ENCODE measurements at regions not wholly inside any gene's neighbourhood (a gene's known extent, or its start where the extent isn't known, plus 50 kb on each side); places are given as distances from the start of the nearest gene placed in this dataset.

- in situ Hi-C loops (cut with HindIII; ENCODE audit: low sequenced_read_pairs), result no loop called here
Measured at GRCh38 chr7:45343746-45344145, 186.2 kb downstream of the RAMP3 start.

GRCh38 chr7:45347804-45348203, 190.2 kb downstream of the RAMP3 start:
- in situ Hi-C loops (cut with HindIII; ENCODE audit: low sequenced_read_pairs), result no loop called here

- in situ Hi-C loops (cut with HindIII; ENCODE audit: low sequenced_read_pairs), result no loop called here
Measured at GRCh38 chr7:45349090-45349489, 191.5 kb downstream of the RAMP3 start.

- in situ Hi-C loops (cut with HindIII; ENCODE audit: low sequenced_read_pairs), result no loop called here
Measured at GRCh38 chr7:45350896-45351295, 193.3 kb downstream of the RAMP3 start.

- in situ Hi-C loops (cut with HindIII; ENCODE audit: low sequenced_read_pairs), result no loop called here
Measured at GRCh38 chr7:45358287-45358686, 200.7 kb downstream of the RAMP3 start.

- in situ Hi-C loops (cut with HindIII; ENCODE audit: low sequenced_read_pairs), result no loop called here
Measured at GRCh38 chr7:45359250-45359649, 201.7 kb downstream of the RAMP3 start.

GRCh38 chr7:45359776-45360175, 202.2 kb downstream of the RAMP3 start:
- in situ Hi-C loops (cut with HindIII; ENCODE audit: low sequenced_read_pairs), result loop anchor here (5.0 kb wide), 1 partner anchor 102 kb away; no protein-coding TSS in a partner anchor

- in situ Hi-C loops (cut with HindIII; ENCODE audit: low sequenced_read_pairs), result loop anchor here (5.0 kb wide), 1 partner anchor 106 kb away; no protein-coding TSS in a partner anchor
Measured at GRCh38 chr7:45363669-45364068, 206.1 kb downstream of the RAMP3 start.

- in situ Hi-C loops (cut with HindIII; ENCODE audit: low sequenced_read_pairs), result no loop called here
Measured at GRCh38 chr7:45365341-45365740, 207.8 kb downstream of the RAMP3 start.

- in situ Hi-C loops (cut with HindIII; ENCODE audit: low sequenced_read_pairs), result no loop called here
Measured at GRCh38 chr7:45366475-45366874, 207.7 kb upstream of the ADCY1 start.

GRCh38 chr7:45367026-45367425, 207.1 kb upstream of the ADCY1 start:
- in situ Hi-C loops (cut with HindIII; ENCODE audit: low sequenced_read_pairs), result no loop called here

GRCh38 chr7:45368129-45368807, 205.9 kb upstream of the ADCY1 start:
- in situ Hi-C loops (cut with HindIII; ENCODE audit: low sequenced_read_pairs), result no loop called here

GRCh38 chr7:45384499-45384898, 189.7 kb upstream of the ADCY1 start:
- in situ Hi-C loops (cut with HindIII; ENCODE audit: low sequenced_read_pairs), result no loop called here

- in situ Hi-C loops (cut with HindIII; ENCODE audit: low sequenced_read_pairs), result no loop called here
Measured at GRCh38 chr7:45387837-45388236, 186.3 kb upstream of the ADCY1 start.

- in situ Hi-C loops (cut with HindIII; ENCODE audit: low sequenced_read_pairs), result no loop called here
Measured at GRCh38 chr7:45389073-45389872, 184.9 kb upstream of the ADCY1 start.

GRCh38 chr7:45390180-45390579, 184.0 kb upstream of the ADCY1 start:
- in situ Hi-C loops (cut with HindIII; ENCODE audit: low sequenced_read_pairs), result no loop called here

- in situ Hi-C loops (cut with HindIII; ENCODE audit: low sequenced_read_pairs), result no loop called here
Measured at GRCh38 chr7:45390731-45391130, 183.4 kb upstream of the ADCY1 start.

GRCh38 chr7:45391618-45392451, 182.3 kb upstream of the ADCY1 start:
- in situ Hi-C loops (cut with HindIII; ENCODE audit: low sequenced_read_pairs), result no loop called here

- in situ Hi-C loops (cut with HindIII; ENCODE audit: low sequenced_read_pairs), result no loop called here
Measured at GRCh38 chr7:45394117-45394708, 180.0 kb upstream of the ADCY1 start.

- in situ Hi-C loops (cut with HindIII; ENCODE audit: low sequenced_read_pairs), result no loop called here
Measured at GRCh38 chr7:45399069-45399468, 175.1 kb upstream of the ADCY1 start.

GRCh38 chr7:45400680-45401079, 173.5 kb upstream of the ADCY1 start:
- in situ Hi-C loops (cut with HindIII; ENCODE audit: low sequenced_read_pairs), result loop anchor here (10.0 kb wide), 1 partner anchor 134 kb away; no protein-coding TSS in a partner anchor
